Muscle layer of duodenum (tissue), 2 donors: ENCODE measurements at regions not wholly inside any gene's neighbourhood (a gene's known extent, or its start where the extent isn't known, plus 50 kb on each side); places are given as distances from the start of the nearest gene placed in this dataset.

Experiments used
- H3K27ac ChIP-seq: one replicate; pipeline ENCODE4 v1.7.0; 2013; ENCODE audit warnings: mild to moderate bottlenecking, low read length
- H3K27me3 ChIP-seq: one replicate; pipeline ENCODE4 v1.7.0; 2013; ENCODE audit warnings: low read depth, mild to moderate bottlenecking, control low read depth, low read length
- H3K36me3 ChIP-seq, 2 donors: one replicate each; pipeline ENCODE4 v1.7.0; 2013; ENCODE audit warnings: low read length in 2 of 2, control low read depth in 1 of 2, mild to moderate bottlenecking in 1 of 2; ENCODE audit not compliant: insufficient read depth in 2 of 2, control insufficient read depth in 1 of 2
- H3K4me1 ChIP-seq, 2 donors: one replicate each; pipeline ENCODE4 v1.7.0; 2013; ENCODE audit warnings: low read length in 2 of 2, mild to moderate bottlenecking in 2 of 2, control low read depth in 1 of 2, moderate library complexity in 1 of 2; ENCODE audit not compliant: insufficient read depth in 2 of 2, control insufficient read depth in 1 of 2
- H3K4me3 ChIP-seq, 2 donors: one replicate each; pipeline ENCODE4 v1.7.0; 2013; ENCODE audit warnings: low read length in 2 of 2, low read depth in 1 of 2, mild to moderate bottlenecking in 1 of 2
- H3K9me3 ChIP-seq, 2 donors: one replicate each; pipeline ENCODE4 v1.7.0; 2013; ENCODE audit warnings: low read length in 2 of 2, control low read depth in 1 of 2, mild to moderate bottlenecking in 1 of 2; ENCODE audit not compliant: control insufficient read depth in 1 of 2
- donor health status: healthy.

DNA sequence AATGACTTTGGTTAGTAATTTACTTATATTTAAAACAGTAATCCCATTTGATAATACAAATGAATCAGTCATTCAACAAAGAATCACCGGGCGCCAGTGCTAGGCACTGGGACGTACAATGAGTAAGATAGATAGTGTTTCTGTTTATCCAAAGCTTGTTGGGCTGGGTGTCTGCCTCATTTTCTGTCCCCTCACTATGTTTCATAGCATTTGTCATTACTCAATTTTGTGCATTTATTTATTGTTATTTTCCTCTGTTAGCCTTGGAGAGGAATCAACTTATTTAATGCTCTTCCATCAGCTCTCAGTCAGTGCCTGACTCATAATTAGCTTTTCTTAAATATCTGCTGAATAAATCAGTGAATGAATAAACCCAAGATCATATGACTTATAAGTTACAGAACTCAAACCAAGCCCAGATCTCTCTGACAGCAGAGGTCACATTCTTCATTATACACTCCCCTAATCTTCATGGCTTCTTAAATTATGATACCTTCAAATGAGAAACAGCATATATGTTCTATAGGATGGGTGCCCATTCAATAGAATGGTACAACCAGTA lies 86.2 kb downstream of the TSPAN8 start:
- no peaks in the 10 kb centered on the region for H3K36me3 ChIP-seq
- no peaks in the 10 kb centered on the region for H3K9me3 ChIP-seq
- no peak overlapping the region for H3K4me3 ChIP-seq
- no peaks in the 10 kb centered on the region for H3K4me1 ChIP-seq
- no peak overlapping the region for H3K27ac ChIP-seq
- no peaks in the 10 kb centered on the region for H3K27me3 ChIP-seq

DNA sequence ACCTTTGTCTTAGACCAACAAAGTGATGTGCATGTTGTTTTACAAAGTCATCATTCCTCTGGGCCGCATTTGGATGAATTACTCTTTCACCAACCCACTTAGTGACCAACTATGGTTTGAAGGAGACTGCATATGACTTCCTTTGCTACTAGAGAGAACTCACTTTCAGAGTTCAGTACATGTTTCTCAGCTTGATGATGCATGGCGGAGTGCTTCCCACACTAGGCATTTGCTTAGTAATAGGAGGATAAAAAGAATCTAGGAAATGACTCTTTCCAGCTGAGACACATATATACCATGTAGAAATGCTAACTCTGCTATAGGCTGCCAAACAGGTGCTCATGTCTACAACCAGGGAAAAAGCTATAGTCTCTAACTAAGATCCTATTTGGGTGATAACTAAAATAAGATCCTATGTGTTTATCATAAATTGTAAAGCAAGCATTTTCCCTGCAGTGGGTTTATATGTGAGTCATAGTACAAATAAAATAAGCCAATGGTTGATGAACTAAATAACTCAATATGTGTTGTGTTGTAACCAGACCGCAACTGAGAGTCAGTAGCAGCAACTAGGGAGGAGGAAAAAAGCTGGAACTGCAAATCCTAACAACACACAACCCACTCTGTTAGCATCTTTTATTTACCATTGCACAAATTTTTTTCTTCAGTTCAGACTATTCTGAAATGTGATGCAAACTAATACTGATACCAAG lies 87.2 kb downstream of the TSPAN8 start:
- no peaks in the 10 kb centered on the region for H3K36me3 ChIP-seq
- H3K27me3 ChIP-seq = no peaks in the 10 kb centered on the region
- no peak overlapping the region for H3K27ac ChIP-seq
- H3K4me3 ChIP-seq = no peak overlapping the region
- no peaks in the 10 kb centered on the region for H3K9me3 ChIP-seq
- no peaks in the 10 kb centered on the region for H3K4me1 ChIP-seq

DNA sequence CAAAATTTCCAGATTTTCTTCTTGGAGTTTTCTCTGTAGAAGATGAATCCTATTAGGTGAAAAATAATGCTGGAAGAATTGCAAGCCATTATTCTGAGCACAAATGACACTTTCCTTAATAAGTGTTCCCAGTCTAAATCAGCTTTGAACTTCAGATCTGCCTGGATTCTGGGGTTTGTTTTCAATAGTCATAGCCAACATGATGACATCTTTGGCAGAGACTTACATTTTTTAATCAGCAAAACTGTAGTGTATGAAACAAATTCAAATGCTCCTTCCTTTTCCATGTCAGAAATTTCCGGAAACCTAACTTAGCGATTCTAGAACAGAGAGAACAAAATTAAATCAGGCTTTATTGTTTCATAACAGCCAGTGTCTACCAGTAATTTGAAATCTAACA lies 88.5 kb downstream of the TSPAN8 start:
- Histone ChIP-seq H3K36me3 (no peaks in the 10 kb centered on the region), H3K9me3 (no peaks in the 10 kb centered on the region), H3K27me3 (no peaks in the 10 kb centered on the region), H3K4me1 (no peaks in the 10 kb centered on the region), H3K4me3 (no peak overlapping the region), H3K27ac (no peak overlapping the region)

DNA sequence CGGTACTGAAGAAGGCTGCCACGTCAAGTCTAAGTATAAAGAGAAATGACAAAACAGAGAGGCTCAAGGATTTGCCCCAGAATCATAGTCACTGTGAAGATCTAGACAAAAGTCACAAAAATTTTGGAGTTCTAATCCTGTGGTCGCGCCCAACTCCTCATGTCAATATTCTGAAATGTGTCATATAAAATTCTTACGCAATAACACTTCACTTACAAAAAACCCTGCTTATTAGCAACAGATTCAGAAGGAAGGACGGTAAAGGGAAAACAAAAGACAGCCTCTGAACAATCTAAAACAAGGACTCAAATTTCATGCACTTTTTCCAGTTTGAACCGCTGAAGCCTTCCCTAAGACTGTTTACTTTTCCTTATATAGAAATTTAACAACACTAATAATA lies 94.7 kb downstream of the TSPAN8 start:
- H3K27ac ChIP-seq = no peak overlapping the region
- no peaks in the 10 kb centered on the region for H3K9me3 ChIP-seq

DNA sequence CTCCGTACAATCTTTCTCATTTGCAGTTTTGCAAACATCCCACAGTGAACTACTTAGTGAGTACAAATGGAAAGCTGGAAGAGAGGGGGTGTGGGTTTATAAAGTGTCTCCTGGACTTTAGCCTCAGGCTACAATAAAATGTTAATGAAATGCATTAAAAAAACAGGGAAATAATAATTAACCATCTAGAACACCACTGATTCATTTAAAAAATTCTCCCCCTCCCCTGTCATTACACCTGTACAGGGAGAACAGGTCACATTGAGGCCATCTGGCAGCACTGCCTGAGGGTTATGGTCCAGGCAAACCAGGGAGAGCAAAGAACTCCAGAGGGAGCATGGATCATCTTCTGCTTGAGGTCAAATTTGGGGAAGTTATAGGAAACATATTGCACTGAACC lies 96.3 kb downstream of the TSPAN8 start:
- no peaks in the 10 kb centered on the region for H3K4me1 ChIP-seq
- no peaks in the 10 kb centered on the region for H3K9me3 ChIP-seq
- H3K4me3 ChIP-seq = no peak overlapping the region
- H3K27me3 ChIP-seq = no peaks in the 10 kb centered on the region
- H3K36me3 ChIP-seq = no peaks in the 10 kb centered on the region
- H3K27ac ChIP-seq = no peak overlapping the region

More for the DNA sequence above, 94.7 kb downstream of the TSPAN8 start:
- H3K27me3 ChIP-seq = no peaks in the 10 kb centered on the region
- no peaks in the 10 kb centered on the region for H3K36me3 ChIP-seq
- H3K4me3 ChIP-seq = no peak overlapping the region
- no peaks in the 10 kb centered on the region for H3K4me1 ChIP-seq

DNA sequence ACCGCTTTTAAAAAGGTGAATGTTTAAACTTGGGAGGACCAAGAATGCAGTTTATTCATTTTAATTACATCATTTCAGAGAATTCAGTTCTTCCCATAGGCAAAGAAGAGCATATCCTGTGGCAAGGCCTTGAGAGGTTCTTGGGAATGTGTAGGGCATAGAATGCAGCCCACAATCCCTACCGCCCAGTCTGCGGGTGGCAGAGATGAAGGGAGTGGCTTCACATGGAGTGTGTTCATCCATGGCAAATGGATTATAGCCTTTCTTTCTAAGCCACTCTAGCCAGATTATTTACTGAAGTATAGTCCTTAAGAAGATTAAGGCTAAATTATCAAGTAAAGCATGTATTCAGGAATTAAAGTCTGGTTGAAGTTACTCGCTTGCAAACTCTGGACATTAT lies 97.4 kb downstream of the TSPAN8 start:
- no peak overlapping the region for H3K27ac ChIP-seq
- H3K4me1 ChIP-seq = no peaks in the 10 kb centered on the region
- no peaks in the 10 kb centered on the region for H3K9me3 ChIP-seq

DNA sequence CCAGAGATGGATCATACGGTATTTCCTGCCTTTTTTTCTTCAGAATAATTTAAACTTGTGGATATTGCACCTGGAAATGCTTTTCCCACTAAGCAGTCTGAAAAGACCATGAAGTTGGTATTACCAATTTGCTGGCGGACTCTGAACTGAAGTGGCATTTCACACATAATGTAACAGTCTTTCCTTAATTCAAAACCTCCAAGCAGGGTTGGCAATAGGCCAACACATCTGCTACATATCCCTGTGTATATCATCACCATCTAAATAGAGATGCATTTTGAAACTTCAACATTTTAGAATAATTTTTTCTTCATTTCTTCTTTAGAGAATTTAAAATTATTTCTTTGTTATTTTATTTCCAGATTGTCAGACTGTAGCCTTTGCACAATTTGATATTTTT lies 100.5 kb downstream of the TSPAN8 start:
- H3K4me3 ChIP-seq = no peak overlapping the region
- H3K9me3 ChIP-seq = no peaks in the 10 kb centered on the region
- no peaks in the 10 kb centered on the region for H3K27me3 ChIP-seq
- no peaks in the 10 kb centered on the region for H3K4me1 ChIP-seq
- H3K27ac ChIP-seq = no peak overlapping the region
- no peaks in the 10 kb centered on the region for H3K36me3 ChIP-seq

More for the DNA sequence above, 97.4 kb downstream of the TSPAN8 start:
- H3K36me3 ChIP-seq = no peaks in the 10 kb centered on the region
- no peak overlapping the region for H3K4me3 ChIP-seq
- H3K27me3 ChIP-seq = no peaks in the 10 kb centered on the region

DNA sequence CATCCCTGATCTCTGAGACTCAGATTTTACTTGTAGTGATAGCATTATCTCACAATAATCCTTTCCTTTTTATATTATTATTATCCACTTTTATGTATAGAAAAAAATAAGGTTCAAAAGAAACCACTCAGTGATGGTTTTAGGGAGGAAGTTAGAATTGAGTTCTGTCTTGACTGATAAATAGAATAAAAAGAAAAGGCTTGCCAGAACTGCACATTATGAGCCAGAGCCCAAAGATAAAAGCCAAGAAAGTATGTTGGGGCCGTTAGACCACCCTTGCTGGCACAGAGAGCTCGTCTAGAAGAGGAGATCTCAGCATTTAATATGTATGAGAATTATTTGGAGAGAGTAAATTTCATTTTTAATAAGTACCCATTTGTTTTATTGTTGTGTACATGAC lies 103.2 kb downstream of the TSPAN8 start:
- Histone ChIP-seq H3K36me3 (no peaks in the 10 kb centered on the region), H3K4me3 (no peak overlapping the region), H3K27ac (no peak overlapping the region), H3K9me3 (peaks cover 0 to 3% of the 10 kb centered on the region in 2 donors), H3K27me3 (no peaks in the 10 kb centered on the region), H3K4me1 (no peaks in the 10 kb centered on the region)

DNA sequence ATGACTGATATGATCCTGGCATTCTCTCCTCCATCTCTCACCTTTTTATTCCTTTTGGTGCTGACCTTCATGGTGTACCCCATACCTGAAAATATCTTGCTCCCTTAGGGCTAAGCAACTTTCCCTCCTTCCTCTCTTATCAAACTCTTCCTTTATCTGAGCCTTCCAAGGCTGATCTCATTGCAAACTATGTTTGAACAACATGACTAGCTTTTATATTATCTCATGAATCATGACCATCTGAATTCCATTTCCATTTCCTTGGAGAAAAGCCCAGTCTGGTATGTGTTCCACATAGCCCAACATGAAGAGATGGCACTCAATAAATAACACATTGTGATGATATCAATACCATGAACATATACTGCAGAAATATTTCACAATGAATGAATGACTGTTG lies 111.6 kb downstream of the TSPAN8 start:
- Histone ChIP-seq H3K27me3 (no peaks in the 10 kb centered on the region), H3K36me3 (no peaks in the 10 kb centered on the region), H3K4me1 (no peaks in the 10 kb centered on the region), H3K9me3 (peaks cover 0 to 3% of the 10 kb centered on the region in 2 donors), H3K4me3 (no peak overlapping the region), H3K27ac (no peak overlapping the region)

DNA sequence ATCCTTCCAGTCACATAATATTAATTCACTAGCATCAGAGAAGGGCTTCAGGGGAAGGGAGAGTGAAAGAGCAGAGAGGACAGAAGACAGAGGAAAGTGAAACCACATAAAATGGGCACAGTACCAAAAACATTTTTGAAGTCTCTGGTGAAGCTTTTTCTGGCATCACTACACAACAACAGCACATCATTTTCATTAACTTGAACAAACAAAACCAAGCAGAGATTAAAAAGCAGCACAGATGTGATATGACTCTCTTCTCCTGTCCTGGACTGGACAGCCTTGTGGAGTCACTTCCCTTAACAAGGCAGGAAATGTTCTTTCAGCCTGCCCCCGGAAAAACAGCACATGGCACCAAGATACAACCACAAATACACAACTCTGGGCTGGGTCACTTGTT lies 112.0 kb downstream of the TSPAN8 start:
- H3K9me3 ChIP-seq = peaks cover 0 to 3% of the 10 kb centered on the region in 2 donors
- H3K4me3 ChIP-seq = no peak overlapping the region
- no peaks in the 10 kb centered on the region for H3K27me3 ChIP-seq
- no peaks in the 10 kb centered on the region for H3K36me3 ChIP-seq
- H3K27ac ChIP-seq = no peak overlapping the region
- no peaks in the 10 kb centered on the region for H3K4me1 ChIP-seq

DNA sequence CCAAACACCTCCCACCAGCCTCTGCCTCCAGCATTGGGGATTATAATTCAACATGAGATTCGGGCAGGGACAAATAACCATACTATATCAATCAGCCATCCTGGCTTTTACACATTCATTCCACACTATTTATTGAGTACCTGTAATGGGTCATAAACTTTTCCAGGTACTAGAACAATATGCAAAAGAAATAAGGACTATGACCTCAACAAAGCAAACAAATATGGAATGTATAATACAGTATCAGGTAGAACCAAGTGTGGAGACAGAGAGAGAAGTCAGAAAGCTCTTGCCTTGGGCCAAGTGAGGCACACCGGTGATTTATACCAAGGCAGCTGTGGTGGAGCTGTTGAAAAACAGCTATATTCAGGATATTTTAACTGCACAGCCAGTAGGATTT lies 116.3 kb downstream of the TSPAN8 start:
- H3K27me3 ChIP-seq = no peaks in the 10 kb centered on the region
- H3K27ac ChIP-seq = no peak overlapping the region
- H3K9me3 ChIP-seq = no peaks in the 10 kb centered on the region
- no peaks in the 10 kb centered on the region for H3K4me1 ChIP-seq
- H3K4me3 ChIP-seq = no peak overlapping the region
- no peaks in the 10 kb centered on the region for H3K36me3 ChIP-seq

DNA sequence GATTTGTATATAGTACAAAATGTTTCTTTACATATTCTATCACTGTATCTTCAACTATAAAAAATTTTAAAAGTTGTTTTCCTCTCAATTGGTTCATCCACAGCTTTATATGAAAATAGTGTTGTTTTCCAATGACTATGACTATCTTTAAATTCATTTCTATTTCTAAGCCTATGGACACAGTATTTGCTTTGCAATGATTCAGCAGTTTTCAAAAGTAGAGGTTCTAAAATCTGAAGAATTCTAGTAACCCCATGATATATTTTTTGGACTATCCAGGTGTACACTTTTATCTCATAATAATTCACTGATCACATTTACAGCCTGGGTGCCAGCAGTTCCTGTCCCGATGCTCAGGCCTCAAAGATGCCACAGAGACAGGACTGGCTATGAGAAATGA lies 118.4 kb upstream of the PTPRR start:
- Histone ChIP-seq H3K4me1 (no peaks in the 10 kb centered on the region), H3K4me3 (no peak overlapping the region), H3K27me3 (no peaks in the 10 kb centered on the region), H3K36me3 (no peaks in the 10 kb centered on the region), H3K27ac (no peak overlapping the region), H3K9me3 (no peaks in the 10 kb centered on the region)
